ENCODE measurements at regions not wholly inside any gene's neighbourhood (a gene's known extent, or its start where the extent isn't known, plus 50 kb on each side); places are given as distances from the start of the nearest gene placed in this dataset.

- peaks cover 42% of the 10 kb centered on the region for H3K27me3 Mint-ChIP-seq
- ATAC-seq (replicated peaks; ENCODE audit: extremely low read depth, poor library complexity, severe bottlenecking): no peak
- H3K9me3 Mint-ChIP-seq: no peaks in the 10 kb centered on the region
Measured at GRCh38 chr16:85460252-85461021, 152.7 kb upstream of the GSE1 start.

GRCh38 chr16:85461022-85461813 lies 151.9 kb upstream of the GSE1 start:
- Mint-ChIP-seq H3K4me3 (no peak overlapping the region), H3K27ac (ENCODE audit: low read depth) (no peak overlapping the region), H3K36me3 (ENCODE audit: insufficient read depth) (peaks cover 2% of the 10 kb centered on the region), H3K27me3 (peaks cover 48% of the 10 kb centered on the region), H3K9me3 (no peaks in the 10 kb centered on the region), H3K4me1 (peaks cover 9% of the 10 kb centered on the region)
- ATAC-seq (replicated peaks; ENCODE audit: extremely low read depth, poor library complexity, severe bottlenecking) (no peak), DNase-seq (ENCODE audit: low spot score in 2 of 2) (no peak)

More at GRCh38 chr16:85460252-85461021, 152.7 kb upstream of the GSE1 start:
- no peak for DNase-seq (ENCODE audit: low spot score in 2 of 2)
- no peak overlapping the region for H3K4me3 Mint-ChIP-seq
- peaks cover 2% of the 10 kb centered on the region for H3K36me3 Mint-ChIP-seq (ENCODE audit: insufficient read depth)
- no peak overlapping the region for H3K27ac Mint-ChIP-seq (ENCODE audit: low read depth)
- H3K4me1 Mint-ChIP-seq: peaks cover 9% of the 10 kb centered on the region

GRCh38 chr16:85461814-85462713 lies 151.1 kb upstream of the GSE1 start:
- DNase-seq (ENCODE audit: low spot score in 2 of 2): no peak
- Mint-ChIP-seq H3K4me3 (peak overlapping the region; percentile 71), H3K4me1 (peaks cover 9% of the 10 kb centered on the region), H3K36me3 (ENCODE audit: insufficient read depth) (peaks cover 2% of the 10 kb centered on the region), H3K9me3 (no peaks in the 10 kb centered on the region), H3K27me3 (peaks cover 48% of the 10 kb centered on the region), H3K27ac (ENCODE audit: low read depth) (no peak overlapping the region)
- peak; percentile 45 for ATAC-seq (replicated peaks; ENCODE audit: extremely low read depth, poor library complexity, severe bottlenecking)

GRCh38 chr16:85462714-85463611 lies 150.2 kb upstream of the GSE1 start:
- ATAC-seq (replicated peaks; ENCODE audit: extremely low read depth, poor library complexity, severe bottlenecking) (no peak), DNase-seq (ENCODE audit: low spot score in 2 of 2) (no peak)
- Mint-ChIP-seq H3K27ac (ENCODE audit: low read depth) (no peak overlapping the region), H3K9me3 (no peaks in the 10 kb centered on the region), H3K4me3 (peak overlapping the region; percentile 71), H3K27me3 (peaks cover 48% of the 10 kb centered on the region), H3K36me3 (ENCODE audit: insufficient read depth) (peaks cover 1% of the 10 kb centered on the region), H3K4me1 (peaks cover 9% of the 10 kb centered on the region)

- DNase-seq (ENCODE audit: low spot score in 2 of 2) (no peak), ATAC-seq (replicated peaks; ENCODE audit: extremely low read depth, poor library complexity, severe bottlenecking) (no peak)
- no peaks in the 10 kb centered on the region for H3K36me3 Mint-ChIP-seq (ENCODE audit: insufficient read depth)
- H3K27ac Mint-ChIP-seq (ENCODE audit: low read depth): no peak overlapping the region
- H3K9me3 Mint-ChIP-seq: no peaks in the 10 kb centered on the region
- H3K27me3 Mint-ChIP-seq: peaks cover 48% of the 10 kb centered on the region
- H3K4me1 Mint-ChIP-seq: peaks cover 9% of the 10 kb centered on the region
- H3K4me3 Mint-ChIP-seq: no peak overlapping the region
Measured at GRCh38 chr16:85463672-85464382, 149.3 kb upstream of the GSE1 start.

GRCh38 chr16:85464383-85465305 lies 148.5 kb upstream of the GSE1 start:
- Mint-ChIP-seq H3K4me3 (no peak overlapping the region), H3K27ac (ENCODE audit: low read depth) (no peak overlapping the region), H3K4me1 (peaks cover 9% of the 10 kb centered on the region), H3K9me3 (no peaks in the 10 kb centered on the region), H3K27me3 (peaks cover 48% of the 10 kb centered on the region), H3K36me3 (ENCODE audit: insufficient read depth) (no peaks in the 10 kb centered on the region)
- ATAC-seq (replicated peaks; ENCODE audit: extremely low read depth, poor library complexity, severe bottlenecking) (no peak), DNase-seq (ENCODE audit: low spot score in 2 of 2) (no peak)

GRCh38 chr16:85465328-85466303 lies 147.5 kb upstream of the GSE1 start:
- Mint-ChIP-seq H3K9me3 (no peaks in the 10 kb centered on the region), H3K4me3 (no peak overlapping the region), H3K27ac (ENCODE audit: low read depth) (no peak overlapping the region), H3K36me3 (ENCODE audit: insufficient read depth) (no peaks in the 10 kb centered on the region), H3K27me3 (peaks cover 46% of the 10 kb centered on the region), H3K4me1 (peaks cover 9% of the 10 kb centered on the region)
- DNase-seq (ENCODE audit: low spot score in 2 of 2): no peak
- ATAC-seq (replicated peaks; ENCODE audit: extremely low read depth, poor library complexity, severe bottlenecking): no peak

- ATAC-seq (replicated peaks; ENCODE audit: extremely low read depth, poor library complexity, severe bottlenecking): no peak
- Mint-ChIP-seq H3K4me3 (no peak overlapping the region), H3K27ac (ENCODE audit: low read depth) (no peak overlapping the region), H3K27me3 (peaks cover 42% of the 10 kb centered on the region), H3K9me3 (no peaks in the 10 kb centered on the region), H3K4me1 (peaks cover 9% of the 10 kb centered on the region), H3K36me3 (ENCODE audit: insufficient read depth) (no peaks in the 10 kb centered on the region)
- no peak for DNase-seq (ENCODE audit: low spot score in 2 of 2)
Measured at GRCh38 chr16:85466304-85466700, 146.8 kb upstream of the GSE1 start.

GRCh38 chr16:85466989-85467388 lies 146.1 kb upstream of the GSE1 start:
- H3K4me3 Mint-ChIP-seq: no peak overlapping the region
- H3K4me1 Mint-ChIP-seq: peaks cover 6% of the 10 kb centered on the region
- peaks cover 42% of the 10 kb centered on the region for H3K27me3 Mint-ChIP-seq
- DNase-seq (ENCODE audit: low spot score in 2 of 2): no peak
- no peak for ATAC-seq (replicated peaks; ENCODE audit: extremely low read depth, poor library complexity, severe bottlenecking)
- no peaks in the 10 kb centered on the region for H3K36me3 Mint-ChIP-seq (ENCODE audit: insufficient read depth)
- H3K27ac Mint-ChIP-seq (ENCODE audit: low read depth): no peak overlapping the region
- H3K9me3 Mint-ChIP-seq: no peaks in the 10 kb centered on the region

All from central memory CD8-positive, alpha-beta T cell (primary cell).